B cell (primary cell): ENCODE measurements at regions not wholly inside any gene's neighbourhood (a gene's known extent, or its start where the extent isn't known, plus 50 kb on each side); places are given as distances from the start of the nearest gene placed in this dataset.

Source experiments
- ATAC-seq: fragments of 200-7000 bp; cut with Tn5 transposase; one replicate; pipeline ENCODE4 v1.10.0; 2021; ENCODE audit warnings: low read depth, mild to moderate bottlenecking, moderate number of reproducible peaks, moderate library complexity
- CTCF ChIA-PET: fragments of 350-600 bp; sonication (Branson Sonifier 250); formaldehyde crosslinking; loops from one replicate; lab custom pipeline; 2021; ENCODE audit warnings: antibody characterized with exemption, inconsistent platforms; lab: Charles Lee
- POLR2A ChIA-PET: fragments of 350-600 bp; sonication (Branson Sonifier 250); formaldehyde crosslinking; loops from one replicate; lab custom pipeline; 2021; ENCODE audit warnings: antibody characterized with exemption; lab: Charles Lee
- DNase-seq: peaks from one replicate; pipeline ENCODE4 v3.0.0; 2013
- H2AFZ ChIP-seq: 2 replicates; pipeline ENCODE4 v1.6.1; 2012; ENCODE audit warnings: mild to moderate bottlenecking, low read depth, low read length; ENCODE audit not compliant: insufficient read depth, poor library complexity, severe bottlenecking
- H3K27ac ChIP-seq, 2 donors: 1 replicate in 1 of 2; 2 replicates in 1 of 2; pipeline ENCODE4 v1.5.1; 2012 to 2013; ENCODE audit warnings: low read length in 2 of 2, mild to moderate bottlenecking in 2 of 2, moderate library complexity in 1 of 2
- H3K27me3 ChIP-seq, 4 experiments: fragments of 200-600 bp in 1 of 4; sonication (generic) in 1 of 4; replicated peaks in 1 of 4; 1 replicate in 2 of 4; 2 replicates in 2 of 4; pipeline versions ENCODE4 v1.6.1 to v1.7.0; 2013 to 2016; ENCODE audit warnings: low read length in 3 of 4, mild to moderate bottlenecking in 2 of 4, mixed read lengths in 1 of 4, moderate library complexity in 1 of 4; ENCODE audit not compliant: insufficient read depth in 4 of 4, control insufficient read depth in 3 of 4; ENCODE audit errors: control extremely low read depth in 1 of 4
- H3K36me3 ChIP-seq, 2 experiments: replicated peaks in 1 of 2; 1 replicate in 1 of 2; 2 replicates in 1 of 2; pipeline versions ENCODE4 v1.6.1 to v1.7.1; 2013; ENCODE audit warnings: low read length in 1 of 2; ENCODE audit not compliant: insufficient read depth in 2 of 2, control insufficient read depth in 1 of 2; ENCODE audit errors: control extremely low read depth in 1 of 2, extremely low read depth in 1 of 2
- H3K4me1 ChIP-seq, 2 donors: fragments of 200-600 bp in 1 of 2; sonication (generic) in 1 of 2; 1 replicate in 1 of 2; 2 replicates in 1 of 2; pipeline versions ENCODE4 v1.5.1 to v1.6.1; 2013 to 2017; ENCODE audit warnings: low read length in 2 of 2; ENCODE audit not compliant: control insufficient read depth in 2 of 2, insufficient read depth in 2 of 2
- H3K4me2 ChIP-seq: replicated peaks from 2 replicates; pipeline ENCODE3; 2012; ENCODE audit warnings: mild to moderate bottlenecking, low read depth, low read length; ENCODE audit not compliant: poor library complexity, severe bottlenecking
- H3K4me3 ChIP-seq, 5 experiments: fragments of 200-600 bp in 1 of 5; sonication (generic) in 1 of 5; 1 replicate in 3 of 5; 2 replicates in 2 of 5; pipeline versions ENCODE4 v1.5.1 to v1.7.0; 2011 to 2016; ENCODE audit warnings: low read length in 4 of 5, mild to moderate bottlenecking in 4 of 5, low read depth in 2 of 5, control low read depth in 1 of 5, moderate library complexity in 1 of 5; ENCODE audit not compliant: insufficient read depth in 1 of 5; ENCODE audit errors: control extremely low read depth in 1 of 5, extremely low read depth in 1 of 5
- H3K79me2 ChIP-seq: fragments of 200-600 bp; sonication (generic); one replicate; pipeline ENCODE4 v1.6.0; 2016; ENCODE audit warnings: low read length; ENCODE audit not compliant: control insufficient read depth, insufficient read depth
- H3K9ac ChIP-seq: fragments of 200-600 bp; sonication (generic); 2 replicates; pipeline ENCODE4 v1.6.1; 2017; ENCODE audit warnings: mild to moderate bottlenecking, low read length, moderate library complexity
- H3K9me3 ChIP-seq, 3 donors: one replicate each; pipeline versions ENCODE4 v1.6.1 to v1.7.1; 2013; ENCODE audit warnings: low read length in 2 of 3; ENCODE audit not compliant: control insufficient read depth in 2 of 3, insufficient read depth in 1 of 3; ENCODE audit errors: control extremely low read depth in 1 of 3
- H4K20me1 ChIP-seq: 2 replicates; pipeline ENCODE4 v1.6.0; 2012; ENCODE audit warnings: mild to moderate bottlenecking, low read length; ENCODE audit not compliant: insufficient read depth, control insufficient read depth, poor library complexity, severe bottlenecking
- H3K27ac Mint-ChIP-seq: one replicate; pipeline ENCODE4 v1.8.0; 2021; ENCODE audit warnings: mixed read lengths
- H3K27me3 Mint-ChIP-seq: one replicate; pipeline ENCODE4 v1.8.0; 2021; ENCODE audit warnings: mixed read lengths
- H3K4me1 Mint-ChIP-seq: one replicate; pipeline ENCODE4 v1.8.0; 2021; ENCODE audit warnings: mixed read lengths
- H3K4me3 Mint-ChIP-seq: one replicate; pipeline ENCODE4 v1.8.0; 2021; ENCODE audit warnings: mixed read lengths
- H3K9me3 Mint-ChIP-seq: one replicate; pipeline ENCODE4 v1.8.0; 2022; ENCODE audit warnings: mixed read lengths; ENCODE audit not compliant: insufficient read depth
- EZH2 ChIP-seq: IDR thresholded peaks from 2 replicates; pipeline ENCODE4 v1.6.1; 2012; ENCODE audit warnings: borderline replicate concordance, low read depth, mild to moderate bottlenecking, moderate library complexity, low read length; ENCODE audit not compliant: insufficient read depth, poor library complexity, severe bottlenecking
- WGBS: methylation state at CpG from one replicate; pipeline ENCODE4 v1.1.5; 2013; ENCODE audit warnings: missing lambda C conversion rate; ENCODE audit not compliant: insufficient coverage; 5-methylcytosine and 5-hydroxymethylcytosine counted together
- intact Hi-C: fragments of 100-400 bp; cut with micrococcal nuclease; formaldehyde crosslinking; loops from one replicate; pipeline ENCODE4 v1.10.0; 2022
- TF ChIP-seq, protein P1 (sequence below): fragments of 200-600 bp; IDR thresholded peaks from one replicate; pipeline ENCODE4 v1.8.0; 2022; ENCODE audit warnings: antibody characterized with exemption, mild to moderate bottlenecking

DNA sequence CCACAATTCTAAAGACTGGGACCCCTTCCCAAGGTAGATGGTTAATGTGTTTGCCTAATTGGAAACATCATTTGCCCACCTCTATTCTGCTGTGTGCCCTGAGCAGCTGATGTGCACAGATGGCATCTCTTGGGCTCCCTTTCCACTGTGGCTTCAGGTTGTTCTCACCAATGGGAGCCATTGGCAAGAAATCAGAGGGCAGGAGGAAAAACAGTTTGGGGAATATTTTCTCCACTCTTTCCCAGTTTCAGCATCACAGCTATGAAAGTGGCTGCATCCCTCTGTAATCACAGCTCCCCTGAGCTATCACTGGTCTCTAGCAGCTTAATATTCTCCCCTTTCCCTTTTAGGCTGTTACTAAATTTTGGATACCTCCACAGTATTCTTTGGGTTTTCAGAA is 911.6 kb upstream of the SEMA6A start:
- H3K4me3 ChIP-seq, result no peak overlapping the region
- intact Hi-C loops, result no loop called here
- ChIA-PET CTCF (no interaction called here), POLR2A (no interaction called here)
- no peak for ATAC-seq
- no peaks in the 10 kb centered on the region for H4K20me1 ChIP-seq
- Mint-ChIP-seq H3K27me3 (no peaks in the 10 kb centered on the region), H3K9me3 (no peaks in the 10 kb centered on the region), H3K4me3 (no peak overlapping the region), H3K4me1 (no peaks in the 10 kb centered on the region), H3K27ac (no peak overlapping the region)
- H3K9me3 ChIP-seq, result no peaks in the 10 kb centered on the region
- no peak overlapping the region for H3K27ac ChIP-seq
- H3K36me3 ChIP-seq, result no peaks in the 10 kb centered on the region
- H3K4me2 ChIP-seq, result no peak overlapping the region
- no peaks in the 10 kb centered on the region for H3K27me3 ChIP-seq
- DNase-seq, result no peak
- no peak overlapping the region for H3K9ac ChIP-seq
- no peaks in the 10 kb centered on the region for H3K4me1 ChIP-seq
- TF ChIP-seq, protein P1, sequence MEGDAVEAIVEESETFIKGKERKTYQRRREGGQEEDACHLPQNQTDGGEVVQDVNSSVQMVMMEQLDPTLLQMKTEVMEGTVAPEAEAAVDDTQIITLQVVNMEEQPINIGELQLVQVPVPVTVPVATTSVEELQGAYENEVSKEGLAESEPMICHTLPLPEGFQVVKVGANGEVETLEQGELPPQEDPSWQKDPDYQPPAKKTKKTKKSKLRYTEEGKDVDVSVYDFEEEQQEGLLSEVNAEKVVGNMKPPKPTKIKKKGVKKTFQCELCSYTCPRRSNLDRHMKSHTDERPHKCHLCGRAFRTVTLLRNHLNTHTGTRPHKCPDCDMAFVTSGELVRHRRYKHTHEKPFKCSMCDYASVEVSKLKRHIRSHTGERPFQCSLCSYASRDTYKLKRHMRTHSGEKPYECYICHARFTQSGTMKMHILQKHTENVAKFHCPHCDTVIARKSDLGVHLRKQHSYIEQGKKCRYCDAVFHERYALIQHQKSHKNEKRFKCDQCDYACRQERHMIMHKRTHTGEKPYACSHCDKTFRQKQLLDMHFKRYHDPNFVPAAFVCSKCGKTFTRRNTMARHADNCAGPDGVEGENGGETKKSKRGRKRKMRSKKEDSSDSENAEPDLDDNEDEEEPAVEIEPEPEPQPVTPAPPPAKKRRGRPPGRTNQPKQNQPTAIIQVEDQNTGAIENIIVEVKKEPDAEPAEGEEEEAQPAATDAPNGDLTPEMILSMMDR, result no peak
- TF ChIP-seq EZH2, result no peak
- H2AFZ ChIP-seq, result no peak overlapping the region
- H3K79me2 ChIP-seq, result no peaks in the 10 kb centered on the region

DNA sequence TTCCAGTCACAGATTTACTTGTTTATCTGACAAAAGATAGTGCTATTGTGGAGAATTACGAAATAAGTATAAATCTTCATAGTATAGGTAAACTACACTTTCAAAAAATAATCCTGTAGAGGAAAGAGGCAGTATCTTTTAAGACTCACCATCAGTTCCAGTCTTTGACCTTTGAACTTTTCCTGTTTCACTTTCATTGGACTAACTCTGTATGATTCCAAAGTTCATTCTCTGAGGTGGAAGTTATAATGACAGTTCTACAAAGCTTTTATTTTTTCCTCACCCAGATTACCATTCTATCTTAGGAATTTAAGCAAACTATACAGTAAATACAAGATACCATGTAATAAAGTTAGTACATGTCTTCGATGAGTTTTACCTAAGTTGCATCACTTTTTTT is 901.3 kb upstream of the SEMA6A start:
- TF ChIP-seq, protein P1, result no peak
- no peak for TF ChIP-seq EZH2
- H3K27ac Mint-ChIP-seq, result no peak overlapping the region
- DNase-seq (no peak), ATAC-seq (no peak)
- intact Hi-C loops, result no loop called here
- no peaks in the 10 kb centered on the region for H3K4me1 ChIP-seq
- H2AFZ ChIP-seq, result no peak overlapping the region
- no peaks in the 10 kb centered on the region for H3K79me2 ChIP-seq
- H3K4me1 Mint-ChIP-seq, result no peaks in the 10 kb centered on the region
- H3K27ac ChIP-seq, result no peak overlapping the region
- WGBS, result no CpG with 5 or more reads among the region's 2 CpGs
- no peaks in the 10 kb centered on the region for H3K27me3 ChIP-seq
- no peak overlapping the region for H3K4me3 ChIP-seq
- no peaks in the 10 kb centered on the region for H3K9me3 Mint-ChIP-seq
- no peaks in the 10 kb centered on the region for H3K9me3 ChIP-seq
- no peaks in the 10 kb centered on the region for H3K36me3 ChIP-seq
- ChIA-PET POLR2A (no interaction called here), CTCF (no interaction called here)
- no peaks in the 10 kb centered on the region for H3K27me3 Mint-ChIP-seq
- H3K4me2 ChIP-seq, result no peak overlapping the region
- H4K20me1 ChIP-seq, result no peaks in the 10 kb centered on the region
- no peak overlapping the region for H3K4me3 Mint-ChIP-seq
- no peak overlapping the region for H3K9ac ChIP-seq
